CD14-positive monocyte (primary cell): ENCODE measurements at regions not wholly inside any gene's neighbourhood (a gene's known extent, or its start where the extent isn't known, plus 50 kb on each side); places are given as distances from the start of the nearest gene placed in this dataset.

ENCODE experiments used
- DNase-seq, 3 donors: peaks; one replicate each; pipeline ENCODE4 v3.0.0-alpha.2; 2011 to 2022
- H2AFZ ChIP-seq: 2 replicates; pipeline ENCODE4 v1.6.0; 2012; ENCODE audit warnings: mild to moderate bottlenecking, low read depth, low read length, inconsistent platforms; ENCODE audit not compliant: insufficient read depth, poor library complexity, severe bottlenecking
- H3K27ac ChIP-seq, 2 donors: 1 replicate in 1 of 2; 2 replicates in 1 of 2; pipeline ENCODE4 v1.5.1; 2012 to 2013; ENCODE audit warnings: low read length in 2 of 2, control low read depth in 1 of 2, inconsistent platforms in 1 of 2, low read depth in 1 of 2, mild to moderate bottlenecking in 1 of 2
- H3K27me3 ChIP-seq, 2 donors: one replicate each; pipeline versions ENCODE4 v1.6.0 to v1.6.1; 2011 to 2013; ENCODE audit warnings: low read length in 2 of 2; ENCODE audit not compliant: control insufficient read depth in 2 of 2, insufficient read depth in 2 of 2
- H3K36me3 ChIP-seq, 2 donors: replicated peaks in 1 of 2; 1 replicate in 1 of 2; 2 replicates in 1 of 2; pipeline versions ENCODE4 v1.5.1 to v1.6.1; 2012 to 2013; ENCODE audit warnings: low read length in 2 of 2, control low read depth in 1 of 2, inconsistent platforms in 1 of 2, mild to moderate bottlenecking in 1 of 2; ENCODE audit not compliant: insufficient read depth in 2 of 2, control insufficient read depth in 1 of 2
- H3K4me1 ChIP-seq, 2 donors: 1 replicate in 1 of 2; 2 replicates in 1 of 2; pipeline versions ENCODE4 v1.5.1 to v1.6.1; 2012 to 2013; ENCODE audit warnings: low read length in 2 of 2, control low read depth in 1 of 2, inconsistent platforms in 1 of 2, mild to moderate bottlenecking in 1 of 2, moderate library complexity in 1 of 2; ENCODE audit not compliant: insufficient read depth in 2 of 2, control insufficient read depth in 1 of 2
- H3K4me2 ChIP-seq: replicated peaks from 2 replicates; pipeline ENCODE3; 2012; ENCODE audit warnings: low read length, moderate library complexity, mild to moderate bottlenecking; ENCODE audit not compliant: poor library complexity, severe bottlenecking; ENCODE audit errors: extremely low read depth
- H3K4me3 ChIP-seq, 3 experiments: fragments of 200-600 bp in 1 of 3; sonication (generic) in 1 of 3; replicated peaks in 1 of 3; 1 replicate in 2 of 3; 2 replicates in 1 of 3; pipeline ENCODE4 v1.5.1; 2011 to 2013; ENCODE audit warnings: low read length in 3 of 3, mild to moderate bottlenecking in 3 of 3, control low read depth in 2 of 3, low read depth in 2 of 3, inconsistent platforms in 1 of 3, moderate library complexity in 1 of 3
- H3K79me2 ChIP-seq: 2 replicates; pipeline ENCODE4 v1.6.0; 2012; ENCODE audit warnings: mild to moderate bottlenecking, control low read depth, inconsistent platforms, low read length, moderate library complexity; ENCODE audit not compliant: insufficient read depth
- H3K9ac ChIP-seq: 2 replicates; pipeline ENCODE4 v1.6.0; 2017; ENCODE audit warnings: low read length, mild to moderate bottlenecking; ENCODE audit not compliant: insufficient read depth, poor library complexity, severe bottlenecking
- H3K9me3 ChIP-seq, 2 donors: replicated peaks in 1 of 2; 1 replicate in 1 of 2; 2 replicates in 1 of 2; pipeline versions ENCODE4 v1.5.1 to v1.6.1; 2012 to 2013; ENCODE audit warnings: low read length in 2 of 2, control low read depth in 1 of 2; ENCODE audit not compliant: control insufficient read depth in 1 of 2, insufficient read depth in 1 of 2
- H4K20me1 ChIP-seq: 2 replicates; pipeline ENCODE4 v1.6.0; 2012; ENCODE audit warnings: mild to moderate bottlenecking, low read length, control low read depth, moderate library complexity; ENCODE audit not compliant: insufficient read depth
- H3K27ac Mint-ChIP-seq, 7 donors: one replicate each; pipeline ENCODE4 v1.8.0; 2020; ENCODE audit warnings: mild to moderate bottlenecking in 7 of 7, mixed read lengths in 7 of 7, moderate library complexity in 6 of 7, inconsistent platforms in 2 of 7
- H3K27me3 Mint-ChIP-seq, 3 donors: one replicate each; pipeline ENCODE4 v1.8.0; 2021 to 2022; ENCODE audit warnings: low read depth in 3 of 3, mild to moderate bottlenecking in 3 of 3, mixed read lengths in 3 of 3, moderate library complexity in 3 of 3, inconsistent platforms in 1 of 3
- H3K36me3 Mint-ChIP-seq, 2 donors: one replicate each; pipeline ENCODE4 v1.8.0; 2020; ENCODE audit warnings: mixed read lengths in 2 of 2, inconsistent platforms in 1 of 2, mild to moderate bottlenecking in 1 of 2
- H3K4me1 Mint-ChIP-seq: one replicate; pipeline ENCODE4 v1.8.0; 2020; ENCODE audit warnings: mild to moderate bottlenecking, mixed read lengths
- H3K4me3 Mint-ChIP-seq, 2 donors: one replicate each; pipeline ENCODE4 v1.8.0; 2020; ENCODE audit warnings: mild to moderate bottlenecking in 2 of 2, mixed read lengths in 2 of 2, moderate library complexity in 1 of 2
- H3K9me3 Mint-ChIP-seq, 7 donors: one replicate each; pipeline ENCODE4 v1.8.0; 2020 to 2022; ENCODE audit warnings: mixed read lengths in 7 of 7, mild to moderate bottlenecking in 6 of 7, moderate library complexity in 6 of 7, inconsistent platforms in 2 of 7
- WGBS: methylation state at CpG from one replicate; pipeline ENCODE4 v1.1.5; 2013; ENCODE audit warnings: missing lambda C conversion rate; ENCODE audit not compliant: insufficient coverage; 5-methylcytosine and 5-hydroxymethylcytosine counted together
- intact Hi-C, 2 donors: fragments of 100-400 bp; cut with micrococcal nuclease; formaldehyde crosslinking; loops; one replicate each; pipeline versions ENCODE4 v1.15.0 to v1.15.1; 2023
- TF ChIP-seq, protein P1 (sequence below): fragments of 200-600 bp; IDR thresholded peaks from one replicate; pipeline ENCODE4 v1.8.0; 2022; ENCODE audit warnings: antibody characterized with exemption, mild to moderate bottlenecking

DNA sequence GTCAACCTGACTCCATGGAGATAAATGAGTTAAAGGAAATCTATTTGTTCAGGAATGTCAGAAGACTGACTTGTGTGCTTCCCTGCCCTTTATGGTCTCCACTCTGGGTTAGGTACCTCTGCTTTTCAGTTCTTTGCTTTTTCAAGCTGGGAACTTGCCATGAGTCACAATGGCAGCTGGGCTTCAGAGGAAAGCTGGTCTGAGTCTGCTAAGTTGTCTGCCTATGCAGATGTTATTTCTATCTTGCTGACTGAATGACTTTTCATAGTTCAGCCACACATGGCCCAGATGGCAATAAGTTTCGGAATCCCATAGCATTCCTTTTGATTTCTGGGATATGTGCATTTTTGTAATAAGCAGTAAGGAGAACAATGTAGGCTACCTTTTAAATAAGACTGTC is 337.9 kb upstream of the FGF13 start:
- Histone ChIP-seq H3K79me2 (no peaks in the 10 kb centered on the region), H3K9me3 (peaks cover 0 to 8% of the 10 kb centered on the region in 2 donors), H3K4me1 (no peaks in the 10 kb centered on the region), H3K4me2 (no peak overlapping the region), H3K27me3 (no peaks in the 10 kb centered on the region), H3K4me3 (no peak overlapping the region), H4K20me1 (no peaks in the 10 kb centered on the region), H3K9ac (no peak overlapping the region), H3K36me3 (no peaks in the 10 kb centered on the region), H2AFZ (no peak overlapping the region), H3K27ac (no peak overlapping the region)
- no CpG with 5 or more reads among the region's 1 CpG for WGBS
- H3K36me3 Mint-ChIP-seq: no peaks in the 10 kb centered on the region
- TF ChIP-seq, protein P1, sequence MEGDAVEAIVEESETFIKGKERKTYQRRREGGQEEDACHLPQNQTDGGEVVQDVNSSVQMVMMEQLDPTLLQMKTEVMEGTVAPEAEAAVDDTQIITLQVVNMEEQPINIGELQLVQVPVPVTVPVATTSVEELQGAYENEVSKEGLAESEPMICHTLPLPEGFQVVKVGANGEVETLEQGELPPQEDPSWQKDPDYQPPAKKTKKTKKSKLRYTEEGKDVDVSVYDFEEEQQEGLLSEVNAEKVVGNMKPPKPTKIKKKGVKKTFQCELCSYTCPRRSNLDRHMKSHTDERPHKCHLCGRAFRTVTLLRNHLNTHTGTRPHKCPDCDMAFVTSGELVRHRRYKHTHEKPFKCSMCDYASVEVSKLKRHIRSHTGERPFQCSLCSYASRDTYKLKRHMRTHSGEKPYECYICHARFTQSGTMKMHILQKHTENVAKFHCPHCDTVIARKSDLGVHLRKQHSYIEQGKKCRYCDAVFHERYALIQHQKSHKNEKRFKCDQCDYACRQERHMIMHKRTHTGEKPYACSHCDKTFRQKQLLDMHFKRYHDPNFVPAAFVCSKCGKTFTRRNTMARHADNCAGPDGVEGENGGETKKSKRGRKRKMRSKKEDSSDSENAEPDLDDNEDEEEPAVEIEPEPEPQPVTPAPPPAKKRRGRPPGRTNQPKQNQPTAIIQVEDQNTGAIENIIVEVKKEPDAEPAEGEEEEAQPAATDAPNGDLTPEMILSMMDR: no peak
- intact Hi-C loops: no loop called here
- peaks cover 0 to 2% (median 0%) of the 10 kb centered on the region in 3 donors for H3K27me3 Mint-ChIP-seq
- no peak overlapping the region for H3K27ac Mint-ChIP-seq
- peaks cover 0 to 13% (median 8%) of the 10 kb centered on the region in 7 donors for H3K9me3 Mint-ChIP-seq
- H3K4me3 Mint-ChIP-seq: no peak overlapping the region
- DNase-seq: no peak
- no peaks in the 10 kb centered on the region for H3K4me1 Mint-ChIP-seq

GRCh38 chrX:139044680-139045079 is 333.2 kb upstream of the FGF13 start:
- Histone ChIP-seq H3K27me3 (no peaks in the 10 kb centered on the region), H3K79me2 (no peaks in the 10 kb centered on the region), H3K27ac (no peak overlapping the region), H3K9ac (no peak overlapping the region), H3K4me1 (no peaks in the 10 kb centered on the region), H3K4me3 (no peak overlapping the region), H3K4me2 (no peak overlapping the region), H2AFZ (no peak overlapping the region), H3K9me3 (peaks cover 0 to 8% of the 10 kb centered on the region in 2 donors), H4K20me1 (no peaks in the 10 kb centered on the region), H3K36me3 (no peaks in the 10 kb centered on the region)
- peaks cover 0 to 11% (median 4%) of the 10 kb centered on the region in 7 donors for H3K9me3 Mint-ChIP-seq
- intact Hi-C loops: no loop called here
- H3K4me1 Mint-ChIP-seq: no peaks in the 10 kb centered on the region
- no peak for DNase-seq
- peaks cover 0 to 3% (median 2%) of the 10 kb centered on the region in 3 donors for H3K27me3 Mint-ChIP-seq
- TF ChIP-seq, protein P1: no peak
- no peak overlapping the region for H3K27ac Mint-ChIP-seq
- no CpG with 5 or more reads among the region's 6 CpGs for WGBS
- H3K36me3 Mint-ChIP-seq: no peaks in the 10 kb centered on the region
- H3K4me3 Mint-ChIP-seq: no peak overlapping the region
